ENCODE measurements at regions not wholly inside any gene's neighbourhood (a gene's known extent, or its start where the extent isn't known, plus 50 kb on each side); places are given as distances from the start of the nearest gene placed in this dataset.

- Histone ChIP-seq H3K36me3 (no peaks in the 10 kb centered on the region), H3K4me3 (no peak overlapping the region), H3K27ac (no peak overlapping the region), H3K9me3 (peaks cover 0 to 8% of the 10 kb centered on the region in 2 donors), H3K4me1 (peaks cover 0 to 10% of the 10 kb centered on the region in 2 donors), H3K27me3 (no peaks in the 10 kb centered on the region)
- TF ChIP-seq CTCF (IDR thresholded peaks at IDR 0.05), result no peak
- DNase-seq (ENCODE audit: low spot score), result no peak
Observed at GRCh38 chr12:67410246-67410645, 141.1 kb downstream of the CAND1 start.

- H3K27me3 ChIP-seq, result no peaks in the 10 kb centered on the region
- peaks cover 0 to 10% of the 10 kb centered on the region in 2 donors for H3K4me1 ChIP-seq
- H3K27ac ChIP-seq, result no peak overlapping the region
- H3K4me3 ChIP-seq, result no peak overlapping the region
- H3K36me3 ChIP-seq, result no peaks in the 10 kb centered on the region
- DNase-seq (ENCODE audit: low spot score), result no peak
- H3K9me3 ChIP-seq, result peaks cover 0 to 5% of the 10 kb centered on the region in 2 donors
- no peak for TF ChIP-seq CTCF (IDR thresholded peaks at IDR 0.05)
Observed at GRCh38 chr12:67410667-67411067, 141.5 kb downstream of the CAND1 start.

GRCh38 chr12:67411562-67411961 is 142.4 kb downstream of the CAND1 start:
- Histone ChIP-seq H3K36me3 (no peaks in the 10 kb centered on the region), H3K4me3 (no peak overlapping the region)
- no peak for TF ChIP-seq CTCF (IDR thresholded peaks at IDR 0.05)

GRCh38 chr12:67413577-67413976 is 144.4 kb downstream of the CAND1 start:
- DNase-seq (ENCODE audit: low spot score), result no peak
- Histone ChIP-seq H3K4me3 (no peak overlapping the region), H3K36me3 (no peaks in the 10 kb centered on the region), H3K9me3 (no peaks in the 10 kb centered on the region), H3K4me1 (peaks cover 0 to 10% of the 10 kb centered on the region in 2 donors), H3K27me3 (no peaks in the 10 kb centered on the region), H3K27ac (peak overlapping the region in 1 of 2 donors; percentile 9)
- no peak for TF ChIP-seq CTCF (IDR thresholded peaks at IDR 0.05)

More at GRCh38 chr12:67411562-67411961, 142.4 kb downstream of the CAND1 start:
- peaks cover 0 to 10% of the 10 kb centered on the region in 2 donors for H3K4me1 ChIP-seq
- H3K9me3 ChIP-seq, result no peaks in the 10 kb centered on the region
- no peaks in the 10 kb centered on the region for H3K27me3 ChIP-seq
- no peak for DNase-seq (ENCODE audit: low spot score)
- no peak overlapping the region for H3K27ac ChIP-seq

GRCh38 chr12:67414011-67414715 is 145.0 kb downstream of the CAND1 start:
- H3K4me1 ChIP-seq, result peaks cover 0 to 10% of the 10 kb centered on the region in 2 donors
- H3K27ac ChIP-seq, result peak overlapping the region in 1 of 2 donors; percentile 9
- H3K9me3 ChIP-seq, result no peaks in the 10 kb centered on the region
- H3K27me3 ChIP-seq, result no peaks in the 10 kb centered on the region
- TF ChIP-seq CTCF (IDR thresholded peaks at IDR 0.05), result no peak
- no peaks in the 10 kb centered on the region for H3K36me3 ChIP-seq
- H3K4me3 ChIP-seq, result no peak overlapping the region
- DNase-seq (ENCODE audit: low spot score), result no peak

GRCh38 chr12:67415473-67415872 is 146.3 kb downstream of the CAND1 start:
- H3K27ac ChIP-seq, result no peak overlapping the region
- H3K9me3 ChIP-seq, result no peaks in the 10 kb centered on the region
- peaks cover 0 to 10% of the 10 kb centered on the region in 2 donors for H3K4me1 ChIP-seq
- TF ChIP-seq CTCF (IDR thresholded peaks at IDR 0.05), result peak in 1 of 2 donors; percentile 61
- no peak overlapping the region for H3K4me3 ChIP-seq
- no peak for DNase-seq (ENCODE audit: low spot score)
- no peaks in the 10 kb centered on the region for H3K36me3 ChIP-seq
- no peaks in the 10 kb centered on the region for H3K27me3 ChIP-seq
